ENCODE measurements at regions not wholly inside any gene's neighbourhood (a gene's known extent, or its start where the extent isn't known, plus 50 kb on each side); places are given as distances from the start of the nearest gene placed in this dataset.

DNA sequence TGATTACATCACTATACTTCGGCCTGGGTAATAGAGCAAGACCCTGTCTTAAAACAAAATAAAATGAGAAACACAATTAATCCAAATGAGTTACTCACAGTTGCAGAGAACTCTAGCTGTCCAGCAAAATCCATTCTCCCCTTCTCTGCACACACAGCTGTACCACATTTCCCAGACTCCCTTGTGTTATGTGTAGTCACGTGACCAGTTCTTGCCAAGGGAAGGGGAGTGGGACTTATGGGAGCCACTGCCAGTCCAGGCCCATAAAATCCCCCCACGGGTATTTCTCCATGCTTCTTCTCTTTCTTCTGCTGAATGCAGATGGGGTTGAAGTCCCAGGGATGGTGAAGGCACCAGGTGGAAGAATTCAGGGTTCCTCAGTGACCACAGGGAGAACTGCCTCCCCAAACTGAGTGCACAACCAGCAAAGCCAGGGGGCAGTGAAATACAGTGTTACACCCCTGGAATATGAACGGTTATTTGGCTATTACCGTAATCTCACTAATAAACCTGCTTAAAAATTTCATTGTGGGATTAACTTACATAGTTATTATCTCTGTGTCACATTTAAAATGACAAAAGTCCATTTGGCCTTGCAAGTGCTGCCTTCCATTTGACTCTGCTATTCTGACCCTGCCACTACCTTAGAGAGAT is 85.6 kb upstream of the FMN2 start:
- TF ChIP-seq, protein P1, sequence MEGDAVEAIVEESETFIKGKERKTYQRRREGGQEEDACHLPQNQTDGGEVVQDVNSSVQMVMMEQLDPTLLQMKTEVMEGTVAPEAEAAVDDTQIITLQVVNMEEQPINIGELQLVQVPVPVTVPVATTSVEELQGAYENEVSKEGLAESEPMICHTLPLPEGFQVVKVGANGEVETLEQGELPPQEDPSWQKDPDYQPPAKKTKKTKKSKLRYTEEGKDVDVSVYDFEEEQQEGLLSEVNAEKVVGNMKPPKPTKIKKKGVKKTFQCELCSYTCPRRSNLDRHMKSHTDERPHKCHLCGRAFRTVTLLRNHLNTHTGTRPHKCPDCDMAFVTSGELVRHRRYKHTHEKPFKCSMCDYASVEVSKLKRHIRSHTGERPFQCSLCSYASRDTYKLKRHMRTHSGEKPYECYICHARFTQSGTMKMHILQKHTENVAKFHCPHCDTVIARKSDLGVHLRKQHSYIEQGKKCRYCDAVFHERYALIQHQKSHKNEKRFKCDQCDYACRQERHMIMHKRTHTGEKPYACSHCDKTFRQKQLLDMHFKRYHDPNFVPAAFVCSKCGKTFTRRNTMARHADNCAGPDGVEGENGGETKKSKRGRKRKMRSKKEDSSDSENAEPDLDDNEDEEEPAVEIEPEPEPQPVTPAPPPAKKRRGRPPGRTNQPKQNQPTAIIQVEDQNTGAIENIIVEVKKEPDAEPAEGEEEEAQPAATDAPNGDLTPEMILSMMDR (conservative IDR thresholded peaks at IDR 0.05; ENCODE audit: low read depth, low read length): no peak
- TF ChIP-seq EZH2phosphoT487 (IDR thresholded peaks at IDR 0.05; ENCODE audit: borderline replicate concordance, low read length): no peak

All from PC-3 (cell line).